GM18519 (cell line): ENCODE measurements at regions not wholly inside any gene's neighbourhood (a gene's known extent, or its start where the extent isn't known, plus 50 kb on each side); places are given as distances from the start of the nearest gene placed in this dataset.

ENCODE experiments used
- ATAC-seq: cut with Tn5 transposase; IDR thresholded peaks from one replicate; pipeline ENCODE4 v1.9.1; 2021; ENCODE audit warnings: mild to moderate bottlenecking, moderate library complexity; ENCODE audit not compliant: unreplicated experiment, low FRiP score

- no peak for ATAC-seq
Measured at GRCh38 chr10:3554121-3554522, 230.9 kb downstream of the KLF6 start.

DNA sequence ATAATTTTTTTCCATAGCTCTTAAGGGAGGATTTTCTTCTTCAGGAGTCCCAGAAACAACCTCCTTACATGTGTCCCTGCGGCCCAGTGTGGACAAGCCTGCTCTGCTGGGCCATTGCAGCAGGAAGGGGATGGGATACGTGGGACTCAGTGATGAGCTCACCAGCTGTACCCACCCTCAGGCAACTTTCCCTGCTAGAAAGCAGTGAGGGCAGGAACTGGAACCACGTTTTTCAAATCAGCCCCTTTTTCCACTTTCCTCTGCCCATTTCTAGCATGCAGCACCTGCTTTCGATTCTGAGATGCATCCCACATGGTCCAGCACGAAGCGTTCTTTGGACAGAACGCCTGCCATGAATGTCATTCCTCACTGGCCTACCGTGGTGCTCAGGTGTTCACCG, 232.7 kb downstream of the KLF6 start:
- ATAC-seq: no peak

DNA sequence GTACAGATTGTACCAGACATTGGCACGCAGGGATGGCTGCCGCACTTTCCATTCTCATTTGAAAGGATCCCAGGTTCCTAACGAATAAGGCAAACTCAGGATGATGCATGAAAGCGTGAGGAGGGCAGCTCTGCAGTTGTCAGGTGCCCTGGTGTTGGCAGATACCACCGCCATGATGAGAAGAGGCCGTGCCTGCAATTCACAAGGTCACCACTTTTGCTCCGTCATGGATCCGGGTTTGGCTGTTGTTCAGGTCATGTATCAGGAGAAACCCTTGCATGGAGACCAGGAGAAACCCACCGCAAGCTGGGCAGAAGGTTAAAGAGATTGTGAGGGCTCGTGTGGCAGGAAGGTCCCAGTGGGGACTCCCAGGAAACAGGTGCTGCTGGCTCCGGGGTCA, 233.2 kb downstream of the KLF6 start:
- no peak for ATAC-seq

- ATAC-seq: no peak
Measured at GRCh38 chr10:3549118-3549517, 235.9 kb downstream of the KLF6 start.

DNA sequence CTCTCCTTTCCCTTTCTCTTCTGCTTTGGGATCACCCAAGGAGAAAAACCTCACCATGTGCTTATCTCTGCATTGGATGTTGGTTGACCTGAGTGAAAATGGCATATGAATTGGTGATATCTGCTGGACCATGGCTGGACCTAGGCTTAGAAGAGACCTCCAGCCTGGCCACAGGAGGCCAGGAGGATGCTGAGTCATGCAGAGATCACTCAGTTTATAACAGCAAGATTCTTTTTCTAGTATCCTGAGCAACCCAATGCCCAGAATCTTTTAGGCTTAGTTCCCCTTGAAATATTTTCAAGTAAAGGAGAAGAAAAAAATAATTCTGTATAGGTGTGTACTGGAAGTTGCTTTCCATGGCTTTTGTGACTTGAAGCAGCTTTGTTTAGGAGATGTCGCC, 236.3 kb downstream of the KLF6 start:
- ATAC-seq: no peak

- ATAC-seq: no peak
Measured at GRCh38 chr10:3548076-3548475, 236.9 kb downstream of the KLF6 start.

DNA sequence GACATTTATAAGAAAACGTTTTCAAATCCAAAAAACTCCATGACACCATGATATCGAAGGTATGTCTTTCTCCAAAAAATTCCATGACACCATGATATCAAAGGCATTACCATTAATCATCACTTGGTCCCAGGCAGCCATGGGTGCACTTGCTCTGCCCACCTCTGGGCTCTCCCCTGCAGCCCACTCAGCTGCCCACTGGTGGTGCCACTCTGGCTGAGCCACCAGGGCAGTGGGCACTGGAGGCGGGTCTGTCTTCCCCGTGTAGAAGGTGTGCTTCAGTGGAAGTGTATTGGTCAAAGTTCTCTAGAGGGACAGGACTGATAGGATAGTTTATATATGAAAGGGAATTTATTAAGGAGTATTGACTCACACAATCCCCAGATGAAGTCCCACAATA, 240.4 kb downstream of the KLF6 start:
- no peak for ATAC-seq

DNA sequence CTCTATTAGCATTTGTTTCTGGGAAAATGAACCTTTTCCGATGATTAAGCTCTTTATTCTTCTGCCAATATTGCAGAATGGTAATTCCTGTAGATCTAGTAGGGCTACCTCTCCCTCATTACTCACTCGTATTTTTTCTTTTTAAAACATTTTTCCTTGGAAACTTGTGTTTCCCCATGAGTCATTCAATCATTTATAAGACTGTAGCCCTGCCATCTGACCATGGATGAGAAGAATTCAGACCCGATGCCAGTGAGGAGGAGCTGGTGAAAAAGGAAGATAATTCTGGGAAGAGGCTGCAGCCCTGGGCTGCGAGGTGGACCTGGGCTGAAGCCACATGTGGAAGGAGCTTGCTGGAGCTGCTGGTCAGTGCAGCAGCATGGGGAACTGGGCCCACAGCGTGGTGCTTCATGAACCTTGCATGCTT, 242.8 kb downstream of the KLF6 start:
- ATAC-seq: no peak

DNA sequence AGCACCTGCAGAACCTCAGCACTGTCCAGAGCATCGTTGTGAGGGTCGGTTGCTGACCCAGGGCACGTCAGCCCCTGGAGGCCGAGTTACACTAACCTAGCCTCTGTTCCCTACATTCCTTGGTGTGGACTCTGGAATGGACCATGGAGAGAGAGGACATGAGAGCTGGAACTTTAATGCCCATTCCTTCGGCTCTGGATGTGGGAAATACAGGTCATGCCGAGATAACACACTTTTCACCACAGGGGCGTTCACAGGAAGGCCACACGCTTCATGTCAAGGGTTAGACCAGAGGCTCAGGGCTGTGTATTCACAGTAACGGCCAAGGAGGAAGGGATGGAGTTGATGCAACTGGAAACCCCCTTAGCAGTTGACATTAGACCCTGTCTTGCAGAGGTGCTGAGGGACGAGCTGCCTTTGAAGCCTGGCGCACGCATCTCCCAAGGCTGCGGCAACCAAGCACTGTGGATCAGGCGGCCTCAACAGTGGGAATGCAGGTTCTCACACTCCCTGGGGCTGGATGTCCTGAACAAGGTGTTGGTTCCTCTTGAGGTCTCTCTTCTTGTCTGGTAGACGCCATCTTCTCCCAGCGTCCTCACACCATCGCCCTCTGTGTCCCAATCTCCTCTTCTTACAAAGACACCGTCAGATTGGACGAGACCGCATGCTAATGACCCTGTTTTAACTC, 245.2 kb downstream of the KLF6 start:
- no peak for ATAC-seq

- ATAC-seq: no peak
Measured at GRCh38 chr10:3538656-3539531, 246.1 kb downstream of the KLF6 start.

DNA sequence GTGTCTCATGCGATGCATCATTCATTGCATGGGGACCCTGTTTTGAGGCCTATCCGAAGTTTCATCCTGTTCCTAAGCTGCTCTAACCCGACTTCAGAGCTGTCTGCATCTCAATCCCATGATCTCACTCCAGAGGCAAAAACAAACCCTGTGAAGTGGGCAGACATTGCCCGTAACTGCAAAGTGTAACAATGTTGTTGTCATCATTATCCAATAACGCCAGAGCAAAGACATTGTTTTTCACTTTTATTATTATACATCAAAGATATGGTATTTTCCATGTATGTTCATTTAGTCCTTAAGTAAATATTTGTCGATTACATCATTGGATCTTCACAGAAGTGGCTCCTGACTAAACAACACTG, 246.7 kb downstream of the KLF6 start:
- no peak for ATAC-seq

DNA sequence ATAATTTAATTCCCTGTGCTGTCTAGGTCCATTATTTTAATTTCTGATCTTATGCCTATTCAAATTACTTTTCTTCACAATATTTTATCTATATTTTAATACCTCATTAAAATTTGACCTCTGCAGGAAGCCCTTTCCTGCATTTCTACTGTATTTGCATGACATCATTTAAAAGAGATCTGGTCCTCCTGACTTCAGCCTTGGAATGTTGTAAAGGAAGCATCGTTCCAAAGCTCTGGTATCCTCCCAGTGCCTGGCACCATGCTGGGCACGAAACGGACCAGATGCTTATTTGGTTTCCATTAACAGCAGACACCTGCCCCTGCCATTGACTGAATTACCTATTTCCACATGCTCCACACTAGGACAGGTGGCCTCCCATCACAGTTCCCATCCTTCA, 247.5 kb downstream of the KLF6 start:
- ATAC-seq: no peak

DNA sequence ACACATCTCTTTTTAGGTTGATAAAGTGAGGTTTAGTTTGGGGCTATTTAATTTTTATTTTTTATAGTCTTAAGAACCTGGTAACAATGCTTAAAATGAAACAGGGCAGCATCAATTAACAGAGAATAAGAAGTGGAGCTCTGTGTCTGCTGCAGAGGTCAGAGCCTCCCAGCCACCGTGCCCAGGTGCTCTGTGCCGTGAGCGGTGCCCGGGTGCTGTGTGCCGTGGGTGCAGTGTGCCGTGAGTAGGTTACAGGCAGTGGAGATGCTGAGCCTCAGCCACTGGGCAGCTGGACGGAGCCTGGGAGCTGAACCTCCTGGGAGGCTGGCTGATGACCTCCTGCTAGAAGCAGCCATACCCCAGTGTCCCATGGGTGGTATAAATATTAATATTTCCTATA, 250.0 kb downstream of the KLF6 start:
- ATAC-seq: no peak

GRCh38 chr10:3534433-3534832, 250.6 kb downstream of the KLF6 start:
- ATAC-seq: no peak

- ATAC-seq: no peak
Measured at GRCh38 chr10:3533296-3533695, 251.7 kb downstream of the KLF6 start.

GRCh38 chr10:3532644-3533043, 252.4 kb downstream of the KLF6 start:
- no peak for ATAC-seq

GRCh38 chr10:3531670-3532069, 253.3 kb downstream of the KLF6 start:
- no peak for ATAC-seq

GRCh38 chr10:3530783-3531645, 254.0 kb downstream of the KLF6 start:
- no peak for ATAC-seq

- no peak for ATAC-seq
Measured at GRCh38 chr10:3530346-3530745, 254.7 kb downstream of the KLF6 start.

DNA sequence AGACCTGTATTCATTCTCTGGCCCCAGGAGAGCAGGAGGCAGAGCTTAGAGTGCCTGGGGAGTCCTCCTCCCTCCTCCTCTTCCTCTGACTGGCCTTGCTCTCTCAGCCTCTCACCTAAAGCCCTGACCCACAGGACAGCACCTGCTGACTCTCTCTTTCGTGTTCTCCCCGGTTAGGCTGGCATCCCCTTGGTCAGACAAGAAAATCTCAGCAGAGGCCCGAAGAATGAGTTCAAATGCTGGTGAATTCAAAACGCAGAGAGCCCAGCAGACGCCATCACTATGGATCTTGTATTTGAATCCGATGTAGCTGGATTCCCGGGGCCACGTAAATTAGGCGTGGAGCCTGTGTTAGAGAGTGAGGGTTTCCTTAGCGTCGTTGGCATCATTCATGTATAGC, 255.3 kb downstream of the KLF6 start:
- ATAC-seq: no peak

DNA sequence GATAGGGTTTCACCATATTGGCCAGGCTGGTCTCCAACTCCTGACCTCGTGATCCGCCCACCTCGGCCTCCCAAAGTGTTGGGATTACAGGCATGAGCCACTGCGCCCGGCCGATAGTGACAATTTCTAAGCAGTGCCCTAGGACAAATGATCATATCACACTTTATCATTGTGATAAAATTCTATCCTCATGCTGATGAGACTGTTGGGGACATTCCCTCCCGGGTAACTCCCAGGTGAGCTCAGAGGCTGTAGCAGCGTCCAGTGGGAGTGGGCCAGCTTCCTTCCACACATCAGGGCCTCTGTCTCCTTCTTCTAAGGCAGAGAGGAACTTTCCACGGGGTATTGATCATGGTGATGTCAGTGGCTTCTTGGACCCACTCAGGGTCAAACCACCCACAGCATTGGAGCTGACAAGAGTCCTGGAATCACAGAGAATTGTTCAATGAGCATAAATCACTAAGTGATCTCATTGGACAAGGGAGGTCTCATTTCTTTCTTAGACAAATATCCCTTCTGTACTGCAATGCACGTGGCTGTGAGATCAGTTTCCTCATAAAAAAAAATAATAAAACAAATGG, 256.1 kb downstream of the KLF6 start:
- no peak for ATAC-seq
